Mucosa of rectum (tissue), 2 donors: ENCODE measurements at regions not wholly inside any gene's neighbourhood (a gene's known extent, or its start where the extent isn't known, plus 50 kb on each side); places are given as distances from the start of the nearest gene placed in this dataset.

Experiments used
- H3K27ac ChIP-seq, 2 donors: one replicate each; pipeline ENCODE4 v1.7.0; 2013; ENCODE audit warnings: inconsistent platforms in 2 of 2, low read depth in 2 of 2, low read length in 2 of 2
- H3K27me3 ChIP-seq, 2 donors: one replicate each; pipeline ENCODE4 v1.7.0; 2013; ENCODE audit warnings: low read length in 2 of 2; ENCODE audit not compliant: control insufficient read depth in 2 of 2, insufficient read depth in 2 of 2
- H3K36me3 ChIP-seq, 2 donors: one replicate each; pipeline ENCODE4 v1.7.0; 2013; ENCODE audit warnings: low read length in 2 of 2; ENCODE audit not compliant: control insufficient read depth in 2 of 2, insufficient read depth in 2 of 2
- H3K4me1 ChIP-seq, 2 donors: one replicate each; pipeline ENCODE4 v1.7.0; 2013; ENCODE audit warnings: low read length in 2 of 2, mild to moderate bottlenecking in 1 of 2; ENCODE audit not compliant: control insufficient read depth in 2 of 2, insufficient read depth in 2 of 2
- H3K4me3 ChIP-seq, 2 donors: one replicate each; pipeline ENCODE4 v1.7.0; 2013; ENCODE audit warnings: low read length in 2 of 2
- H3K9ac ChIP-seq, 2 donors: one replicate each; pipeline ENCODE4 v1.7.0; 2013; ENCODE audit warnings: low read length in 2 of 2, low read depth in 1 of 2, mild to moderate bottlenecking in 1 of 2
- H3K9me3 ChIP-seq, 2 donors: one replicate each; pipeline ENCODE4 v1.7.0; 2013; ENCODE audit warnings: low read length in 2 of 2; ENCODE audit not compliant: control insufficient read depth in 2 of 2
- donor health status: healthy.
- donor health status: Normal muscosa, but diverticular disease.

DNA sequence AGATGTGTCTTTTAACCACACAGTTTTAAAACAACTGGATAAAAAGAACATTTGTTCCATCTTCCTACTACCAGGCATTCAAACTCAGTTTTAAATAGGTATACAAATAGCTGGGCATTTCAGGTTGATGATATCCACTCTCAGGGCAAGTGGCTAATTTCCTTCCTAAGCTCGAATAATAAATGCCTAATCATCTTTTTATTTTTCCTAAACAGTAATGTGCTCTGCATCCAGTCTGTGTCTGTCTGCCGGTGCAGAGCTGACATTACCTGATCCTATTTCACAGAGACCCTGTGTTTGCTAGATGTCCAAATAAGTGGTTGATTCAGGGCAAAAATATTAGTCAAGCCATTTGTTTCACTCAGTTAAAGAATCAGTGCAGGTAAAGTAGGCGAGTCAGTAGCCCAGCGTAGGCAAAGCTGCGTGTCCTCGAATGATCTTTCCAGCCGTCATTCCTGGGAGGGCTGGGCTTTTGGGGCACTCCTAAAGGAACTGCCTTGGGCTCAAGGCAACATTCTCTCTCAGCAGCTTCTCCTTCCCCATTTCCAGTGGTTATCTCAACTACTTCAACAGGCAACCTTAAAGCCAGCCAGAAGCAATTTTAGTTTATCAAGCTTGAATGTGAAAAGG, 74.2 kb upstream of the BMP2 start:
- H3K27me3 ChIP-seq, result no peaks in the 10 kb centered on the region
- H3K9me3 ChIP-seq, result no peaks in the 10 kb centered on the region
- H3K36me3 ChIP-seq, result no peaks in the 10 kb centered on the region
- peak overlapping the region; percentile 33 to 81 for H3K27ac ChIP-seq
- peaks cover 23 to 25% of the 10 kb centered on the region in 2 donors for H3K4me1 ChIP-seq
- no peak overlapping the region for H3K4me3 ChIP-seq
- H3K9ac ChIP-seq, result peak overlapping the region in 1 of 2 donors; percentile 23

DNA sequence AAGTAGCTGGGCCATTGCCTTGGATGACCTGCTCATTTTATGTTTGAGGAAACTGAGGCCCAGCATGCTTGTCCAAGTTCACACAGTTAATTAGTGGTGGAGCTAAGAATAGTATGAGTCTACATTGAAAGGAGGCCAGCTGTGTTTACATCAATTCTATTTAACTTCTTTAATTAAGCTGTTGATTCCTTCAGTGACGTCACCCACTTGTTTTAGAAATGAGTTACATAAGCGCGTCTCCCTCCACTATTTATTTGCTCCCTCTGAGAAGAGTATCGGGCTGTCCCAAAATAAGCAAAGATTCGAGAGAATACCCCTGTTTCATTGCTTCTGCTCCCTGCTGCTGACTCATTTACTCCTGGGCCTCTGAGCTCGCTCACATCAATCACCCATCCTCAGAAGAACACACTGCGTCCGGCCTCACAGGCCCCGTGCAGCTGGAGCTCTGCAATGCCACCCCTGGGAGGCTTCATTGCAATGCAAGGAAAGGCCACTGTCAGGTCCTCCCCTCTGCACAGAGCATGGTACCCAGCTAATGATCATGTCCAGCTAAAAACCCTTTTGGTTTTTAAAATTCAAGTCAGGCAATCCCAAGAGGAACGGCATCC, 74.8 kb upstream of the BMP2 start:
- Histone ChIP-seq H3K27me3 (no peaks in the 10 kb centered on the region), H3K27ac (peak overlapping the region; percentile 80 to 81), H3K36me3 (no peaks in the 10 kb centered on the region), H3K9ac (no peak overlapping the region), H3K4me1 (peaks cover 23 to 25% of the 10 kb centered on the region in 2 donors), H3K4me3 (no peak overlapping the region), H3K9me3 (no peaks in the 10 kb centered on the region)

DNA sequence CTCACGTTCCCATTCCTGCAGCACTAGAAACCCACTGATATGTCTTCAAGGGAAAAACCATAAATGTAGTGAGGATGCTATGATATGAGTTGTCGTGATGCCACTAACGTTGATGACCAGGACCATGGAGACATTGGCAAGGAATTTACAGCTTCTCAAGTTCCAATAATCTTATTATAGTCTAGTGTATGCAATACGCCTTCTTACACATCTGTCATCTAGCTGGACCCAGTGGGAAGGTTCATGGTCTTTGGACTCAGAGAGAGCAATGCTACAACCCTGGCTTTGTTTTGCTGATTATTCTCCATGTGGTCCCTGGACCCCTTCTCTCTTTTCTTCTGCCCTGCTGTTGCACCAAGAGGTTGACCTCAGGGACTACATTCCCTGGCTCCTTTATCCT, 76.0 kb upstream of the BMP2 start:
- H3K27me3 ChIP-seq, result no peaks in the 10 kb centered on the region
- no peaks in the 10 kb centered on the region for H3K36me3 ChIP-seq
- no peak overlapping the region for H3K9ac ChIP-seq
- H3K27ac ChIP-seq, result peak overlapping the region; percentile 80 to 81
- H3K4me1 ChIP-seq, result peaks cover 23 to 25% of the 10 kb centered on the region in 2 donors
- H3K4me3 ChIP-seq, result peak overlapping the region; percentile 13 to 41
- H3K9me3 ChIP-seq, result no peaks in the 10 kb centered on the region

DNA sequence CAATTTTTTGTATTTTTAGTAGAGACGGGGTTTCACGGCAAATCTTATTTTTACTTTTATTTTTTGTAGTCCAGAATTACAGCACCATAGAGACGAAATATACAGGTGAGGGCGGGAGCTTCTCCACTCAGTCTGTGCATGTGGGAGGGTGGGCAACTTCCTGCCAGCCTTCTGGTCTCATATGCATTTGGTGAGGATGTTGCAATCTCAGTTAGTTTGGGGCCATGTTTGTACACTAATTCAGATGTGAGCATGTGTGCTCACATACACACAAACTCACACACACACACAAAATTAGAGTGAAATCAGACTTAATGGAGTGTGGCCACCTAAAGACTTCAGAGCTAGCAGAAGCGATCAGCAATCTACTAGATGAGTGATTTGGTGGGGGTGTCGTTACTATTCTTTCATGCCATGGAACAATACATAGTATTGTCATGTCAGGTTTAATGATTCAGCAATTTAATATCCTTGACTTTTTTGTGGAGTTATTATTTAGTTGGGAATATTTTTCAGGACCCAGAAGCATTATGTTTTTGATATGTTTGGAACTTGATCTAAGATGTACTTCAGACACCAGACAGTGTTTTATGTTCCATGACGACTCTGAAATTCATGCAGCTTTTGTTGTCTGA, 78.0 kb upstream of the BMP2 start:
- no peaks in the 10 kb centered on the region for H3K36me3 ChIP-seq
- no peaks in the 10 kb centered on the region for H3K27me3 ChIP-seq
- H3K4me3 ChIP-seq, result no peak overlapping the region
- no peak overlapping the region for H3K27ac ChIP-seq
- no peak overlapping the region for H3K9ac ChIP-seq
- no peaks in the 10 kb centered on the region for H3K9me3 ChIP-seq
- H3K4me1 ChIP-seq, result peaks cover 23 to 25% of the 10 kb centered on the region in 2 donors

DNA sequence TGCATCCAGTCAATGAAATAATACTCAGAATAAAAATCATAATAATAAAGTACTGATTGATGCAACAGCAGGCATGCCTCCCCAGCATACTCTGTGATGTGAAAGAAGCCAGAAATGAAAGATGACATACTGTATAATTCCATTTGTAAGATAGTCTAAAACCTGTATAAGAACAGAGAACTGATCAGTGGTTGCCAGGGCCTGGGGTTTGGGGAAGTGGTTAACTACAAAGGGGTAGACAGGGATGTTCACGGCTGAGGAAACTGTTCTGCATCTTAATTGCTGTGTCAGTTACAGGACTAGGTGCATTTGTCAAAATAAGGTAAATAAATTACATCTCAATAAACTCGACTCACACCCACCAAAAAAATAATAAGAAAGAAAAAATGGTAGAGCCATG, 81.3 kb upstream of the BMP2 start:
- H3K4me3 ChIP-seq, result no peak overlapping the region
- H3K9ac ChIP-seq, result no peak overlapping the region
- peaks cover 5 to 8% of the 10 kb centered on the region in 2 donors for H3K4me1 ChIP-seq
- no peaks in the 10 kb centered on the region for H3K27me3 ChIP-seq
- H3K27ac ChIP-seq, result no peak overlapping the region
- no peaks in the 10 kb centered on the region for H3K36me3 ChIP-seq
- H3K9me3 ChIP-seq, result no peaks in the 10 kb centered on the region

DNA sequence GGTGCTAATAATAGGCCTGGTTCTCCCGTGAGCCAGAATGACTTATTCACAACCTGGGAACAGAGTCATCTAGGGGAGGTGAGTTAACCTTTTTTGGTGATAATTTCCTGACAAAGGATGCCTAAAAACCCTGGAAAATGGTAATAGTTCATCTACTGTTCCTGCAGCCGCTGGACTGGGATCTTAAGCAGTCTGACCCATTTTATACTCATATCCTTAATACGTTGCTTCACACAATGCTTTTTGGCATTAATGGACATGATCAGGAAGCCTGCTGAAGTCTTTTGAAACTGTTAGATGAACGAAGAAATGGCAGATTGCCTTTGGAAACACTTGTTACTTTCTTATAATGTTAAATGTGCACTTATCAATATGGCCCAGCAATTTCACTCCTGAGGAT, 81.9 kb upstream of the BMP2 start:
- Histone ChIP-seq H3K4me1 (peaks cover 3 to 10% of the 10 kb centered on the region in 2 donors), H3K36me3 (no peaks in the 10 kb centered on the region), H3K4me3 (no peak overlapping the region), H3K9me3 (no peaks in the 10 kb centered on the region), H3K27me3 (no peaks in the 10 kb centered on the region), H3K27ac (no peak overlapping the region), H3K9ac (no peak overlapping the region)

DNA sequence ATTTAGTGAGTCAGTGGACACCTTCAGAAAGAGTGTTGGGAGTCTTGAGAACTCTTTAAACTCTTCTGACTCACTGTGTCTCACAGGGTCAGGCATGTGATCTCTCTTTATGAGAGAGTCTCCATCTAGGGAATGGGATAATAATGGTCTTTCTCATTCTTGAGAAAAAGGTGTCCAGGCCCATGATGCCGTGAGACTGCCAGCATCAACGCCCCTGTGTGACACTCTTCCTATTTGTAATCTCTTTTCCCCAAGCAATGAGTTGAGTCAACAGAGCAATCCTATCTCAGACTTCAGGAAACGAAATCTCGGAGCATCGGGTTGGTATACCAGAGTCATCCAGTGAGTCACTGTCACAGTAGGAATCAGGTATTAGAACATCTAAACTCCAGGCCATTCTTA, 82.3 kb upstream of the BMP2 start:
- Histone ChIP-seq H3K27me3 (no peaks in the 10 kb centered on the region), H3K36me3 (no peaks in the 10 kb centered on the region), H3K4me3 (no peak overlapping the region), H3K9me3 (no peaks in the 10 kb centered on the region), H3K4me1 (peaks cover 3 to 10% of the 10 kb centered on the region in 2 donors), H3K9ac (no peak overlapping the region), H3K27ac (no peak overlapping the region)

DNA sequence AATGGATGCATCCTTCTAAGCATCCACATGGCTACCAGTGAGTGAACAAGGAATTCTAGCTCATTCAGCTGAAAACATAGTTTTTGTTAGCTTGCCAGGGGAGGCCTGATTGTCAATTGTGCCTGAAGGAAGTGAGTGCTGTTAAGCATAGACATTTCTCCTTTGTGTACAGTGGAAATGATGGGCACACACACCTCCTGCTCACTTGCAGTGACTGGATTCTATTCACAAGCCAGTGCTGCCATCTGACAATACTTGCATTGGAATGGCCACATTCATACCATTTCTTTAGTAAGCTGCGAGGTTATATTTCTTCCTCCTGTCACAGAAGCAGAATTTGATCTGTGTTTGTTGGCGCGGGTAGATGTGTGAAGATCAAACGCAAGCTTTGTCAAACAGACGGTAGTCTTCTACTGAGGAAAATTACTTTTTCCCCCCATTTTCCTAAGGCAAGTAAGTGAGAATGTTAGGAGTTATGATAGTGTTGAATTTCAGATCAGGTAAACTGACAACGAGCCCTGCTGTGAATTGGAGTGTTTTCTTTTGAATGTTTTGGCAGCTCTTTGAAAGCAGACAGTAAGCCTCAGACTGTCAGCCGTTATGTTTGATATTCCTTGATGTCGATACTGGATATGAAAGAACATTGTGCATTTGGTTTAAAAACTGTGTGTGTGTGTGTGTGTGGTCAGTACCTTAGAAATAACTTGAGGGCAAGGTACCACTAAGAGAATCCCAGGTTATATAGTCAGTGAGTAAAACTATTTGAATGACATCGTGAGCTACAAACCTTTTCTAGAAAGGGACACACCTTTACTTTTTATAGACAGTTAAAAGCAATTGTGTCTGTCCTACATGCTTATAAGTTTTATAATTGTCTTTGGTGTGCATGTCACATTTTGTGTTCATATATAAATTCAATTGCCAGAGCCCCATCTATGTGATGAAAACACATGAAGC, 84.2 kb upstream of the BMP2 start:
- H3K27me3 ChIP-seq, result no peaks in the 10 kb centered on the region
- no peak overlapping the region for H3K4me3 ChIP-seq
- no peaks in the 10 kb centered on the region for H3K36me3 ChIP-seq
- peaks cover 3 to 10% of the 10 kb centered on the region in 2 donors for H3K4me1 ChIP-seq
- H3K9me3 ChIP-seq, result no peaks in the 10 kb centered on the region
- peak overlapping the region; percentile 7 to 53 for H3K27ac ChIP-seq
- H3K9ac ChIP-seq, result no peak overlapping the region

DNA sequence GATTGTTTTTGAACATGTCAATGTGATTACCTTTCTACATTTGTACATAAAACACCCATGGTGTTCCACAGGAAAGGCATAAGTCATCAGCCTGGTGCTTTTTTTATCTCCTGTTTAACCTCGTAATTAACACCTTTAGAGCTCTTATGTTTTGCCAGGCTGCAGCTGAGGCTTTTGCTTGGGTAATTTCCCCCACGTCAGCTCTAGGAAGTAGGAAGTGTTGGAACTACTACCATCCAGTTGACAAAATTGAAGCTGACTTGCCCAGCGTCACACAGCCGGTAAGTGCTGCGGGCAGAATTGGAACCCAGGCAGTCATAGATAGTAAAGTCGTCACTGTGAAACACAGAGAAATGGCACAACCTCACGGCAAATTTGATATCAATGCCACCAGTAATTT, 86.6 kb upstream of the BMP2 start:
- H3K27me3 ChIP-seq, result no peaks in the 10 kb centered on the region
- no peak overlapping the region for H3K9ac ChIP-seq
- no peak overlapping the region for H3K4me3 ChIP-seq
- no peak overlapping the region for H3K27ac ChIP-seq
- H3K4me1 ChIP-seq, result peaks cover 3 to 10% of the 10 kb centered on the region in 2 donors
- H3K36me3 ChIP-seq, result no peaks in the 10 kb centered on the region
- no peaks in the 10 kb centered on the region for H3K9me3 ChIP-seq

DNA sequence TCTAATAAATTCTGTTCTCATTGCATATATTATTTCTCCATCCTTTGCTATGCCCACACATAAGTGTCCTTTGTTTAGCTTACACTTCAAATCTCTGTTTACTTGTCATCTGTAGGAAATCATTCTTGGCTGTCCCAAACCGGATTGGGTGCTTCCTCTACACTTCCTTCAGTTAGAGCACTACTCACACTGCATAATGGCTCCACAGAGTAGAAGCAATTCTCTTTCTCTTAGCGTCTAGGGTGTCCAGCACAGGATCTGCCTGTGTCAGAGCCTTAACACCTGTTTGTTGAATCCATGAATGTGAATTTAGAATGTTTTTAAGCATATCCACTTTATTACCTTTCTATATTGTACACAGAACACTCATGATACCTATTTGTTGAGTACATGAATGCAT, 87.0 kb upstream of the BMP2 start:
- H3K9me3 ChIP-seq, result no peaks in the 10 kb centered on the region
- H3K27me3 ChIP-seq, result no peaks in the 10 kb centered on the region
- peaks cover 3 to 10% of the 10 kb centered on the region in 2 donors for H3K4me1 ChIP-seq
- no peak overlapping the region for H3K9ac ChIP-seq
- no peak overlapping the region for H3K4me3 ChIP-seq
- no peaks in the 10 kb centered on the region for H3K36me3 ChIP-seq
- no peak overlapping the region for H3K27ac ChIP-seq
